Mesothelial cell of epicardium (in vitro differentiated cells): ENCODE measurements at regions not wholly inside any gene's neighbourhood (a gene's known extent, or its start where the extent isn't known, plus 50 kb on each side); places are given as distances from the start of the nearest gene placed in this dataset.

Experiments used
- DNase-seq, 2 experiments: peaks; one replicate each; pipeline ENCODE4 v3.0.0; 2021; ENCODE audit warnings: low spot score in 2 of 2; ENCODE audit not compliant: unreplicated experiment in 2 of 2
- H3K27ac Mint-ChIP-seq: 2 replicates; pipeline ENCODE4 v1.8.0; 2021; ENCODE audit warnings: mixed read lengths
- H3K27me3 Mint-ChIP-seq: 2 replicates; pipeline ENCODE4 v1.8.0; 2021; ENCODE audit warnings: low read depth, mixed read lengths
- H3K36me3 Mint-ChIP-seq: 2 replicates; pipeline ENCODE4 v1.8.0; 2021; ENCODE audit warnings: mixed read lengths
- H3K4me1 Mint-ChIP-seq: 2 replicates; pipeline ENCODE4 v1.8.0; 2021; ENCODE audit warnings: mixed read lengths
- H3K4me3 Mint-ChIP-seq: 2 replicates; pipeline ENCODE4 v1.8.0; 2021; ENCODE audit warnings: mild to moderate bottlenecking, moderate library complexity, mixed read lengths
- H3K9me3 Mint-ChIP-seq: 2 replicates; pipeline ENCODE4 v1.8.0; 2021; ENCODE audit warnings: mixed read lengths
- TF ChIP-seq, protein P1 (sequence below): fragments of 200-600 bp; sonication (generic); IDR thresholded peaks from one replicate; pipeline ENCODE4 v1.5.0; 2021; ENCODE audit warnings: antibody characterized with exemption; ENCODE audit not compliant: unreplicated experiment

- Mint-ChIP-seq H3K36me3 (peaks cover 12% of the 10 kb centered on the region), H3K9me3 (peaks cover 34% of the 10 kb centered on the region), H3K27ac (no peak overlapping the region), H3K4me1 (peaks cover 19% of the 10 kb centered on the region), H3K4me3 (no peak overlapping the region), H3K27me3 (no peaks in the 10 kb centered on the region)
- DNase-seq, result no peak
- TF ChIP-seq, protein P1, sequence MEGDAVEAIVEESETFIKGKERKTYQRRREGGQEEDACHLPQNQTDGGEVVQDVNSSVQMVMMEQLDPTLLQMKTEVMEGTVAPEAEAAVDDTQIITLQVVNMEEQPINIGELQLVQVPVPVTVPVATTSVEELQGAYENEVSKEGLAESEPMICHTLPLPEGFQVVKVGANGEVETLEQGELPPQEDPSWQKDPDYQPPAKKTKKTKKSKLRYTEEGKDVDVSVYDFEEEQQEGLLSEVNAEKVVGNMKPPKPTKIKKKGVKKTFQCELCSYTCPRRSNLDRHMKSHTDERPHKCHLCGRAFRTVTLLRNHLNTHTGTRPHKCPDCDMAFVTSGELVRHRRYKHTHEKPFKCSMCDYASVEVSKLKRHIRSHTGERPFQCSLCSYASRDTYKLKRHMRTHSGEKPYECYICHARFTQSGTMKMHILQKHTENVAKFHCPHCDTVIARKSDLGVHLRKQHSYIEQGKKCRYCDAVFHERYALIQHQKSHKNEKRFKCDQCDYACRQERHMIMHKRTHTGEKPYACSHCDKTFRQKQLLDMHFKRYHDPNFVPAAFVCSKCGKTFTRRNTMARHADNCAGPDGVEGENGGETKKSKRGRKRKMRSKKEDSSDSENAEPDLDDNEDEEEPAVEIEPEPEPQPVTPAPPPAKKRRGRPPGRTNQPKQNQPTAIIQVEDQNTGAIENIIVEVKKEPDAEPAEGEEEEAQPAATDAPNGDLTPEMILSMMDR, result no peak
Measured at GRCh38 chr18:6614952-6615351, 114.6 kb upstream of the ARHGAP28 start.

DNA sequence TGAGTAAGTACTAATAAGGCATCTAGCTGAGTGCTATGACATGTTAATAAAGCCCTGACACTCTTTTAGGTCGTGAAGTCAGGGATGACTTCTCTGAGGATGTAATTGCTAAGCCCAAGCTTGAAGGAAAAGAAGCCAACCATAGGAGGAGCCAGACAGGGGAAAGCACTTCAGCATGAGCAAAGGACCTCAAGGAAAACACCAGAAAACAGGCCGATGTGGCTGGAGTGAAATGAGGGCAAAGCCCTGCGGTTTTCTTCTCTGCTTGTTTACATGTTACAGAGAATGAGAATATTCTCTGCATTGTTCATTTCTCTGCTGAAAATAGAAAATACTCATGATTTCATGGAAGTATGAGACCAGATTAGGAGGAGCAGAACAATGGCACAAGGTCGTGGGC, 112.5 kb upstream of the ARHGAP28 start:
- TF ChIP-seq, protein P1, result no peak
- peaks cover 12% of the 10 kb centered on the region for H3K36me3 Mint-ChIP-seq
- peaks cover 6% of the 10 kb centered on the region for H3K4me1 Mint-ChIP-seq
- DNase-seq, result no peak
- no peaks in the 10 kb centered on the region for H3K27me3 Mint-ChIP-seq
- peaks cover 33% of the 10 kb centered on the region for H3K9me3 Mint-ChIP-seq
- H3K27ac Mint-ChIP-seq, result no peak overlapping the region
- no peak overlapping the region for H3K4me3 Mint-ChIP-seq

GRCh38 chr18:6621437-6621836, 108.1 kb upstream of the ARHGAP28 start:
- no peak for DNase-seq
- Mint-ChIP-seq H3K27ac (peak overlapping the region; percentile 51), H3K36me3 (peaks cover 8% of the 10 kb centered on the region), H3K9me3 (peaks cover 10% of the 10 kb centered on the region), H3K4me3 (no peak overlapping the region), H3K4me1 (peaks cover 42% of the 10 kb centered on the region), H3K27me3 (no peaks in the 10 kb centered on the region)
- TF ChIP-seq, protein P1, result no peak

DNA sequence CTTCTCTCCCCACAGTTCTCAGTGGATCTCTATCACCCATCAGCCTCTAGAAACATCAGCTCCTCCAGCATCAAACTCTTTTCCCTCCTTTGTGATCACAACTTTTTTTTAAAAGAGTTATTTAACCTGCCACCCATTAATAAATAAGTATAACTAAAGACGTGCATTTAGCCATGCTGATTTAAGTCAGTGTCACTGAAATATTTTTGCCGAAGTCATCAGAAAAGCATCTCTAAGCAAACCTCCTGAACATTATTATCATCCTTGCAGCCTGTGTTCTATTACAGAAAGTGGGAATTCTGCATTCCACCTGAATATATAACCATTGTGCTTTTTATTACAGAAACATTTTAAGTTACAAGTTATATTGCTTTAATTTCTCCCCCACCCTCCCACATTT, 106.2 kb upstream of the ARHGAP28 start:
- peak overlapping the region; percentile 89 for H3K27ac Mint-ChIP-seq
- peaks cover 8% of the 10 kb centered on the region for H3K36me3 Mint-ChIP-seq
- peaks cover 56% of the 10 kb centered on the region for H3K4me1 Mint-ChIP-seq
- H3K9me3 Mint-ChIP-seq, result peaks cover 9% of the 10 kb centered on the region
- H3K27me3 Mint-ChIP-seq, result no peaks in the 10 kb centered on the region
- TF ChIP-seq, protein P1, result no peak
- H3K4me3 Mint-ChIP-seq, result no peak overlapping the region
- no peak for DNase-seq

GRCh38 chr18:6624271-6624660, 105.2 kb upstream of the ARHGAP28 start:
- Mint-ChIP-seq H3K36me3 (no peaks in the 10 kb centered on the region), H3K4me1 (peaks cover 66% of the 10 kb centered on the region), H3K27me3 (no peaks in the 10 kb centered on the region), H3K9me3 (no peaks in the 10 kb centered on the region), H3K4me3 (no peak overlapping the region), H3K27ac (peak overlapping the region; percentile 94)
- DNase-seq, result no peak
- TF ChIP-seq, protein P1, result no peak
